Amygdala (tissue), 56 donors: ENCODE measurements at regions not wholly inside any gene's neighbourhood (a gene's known extent, or its start where the extent isn't known, plus 50 kb on each side); places are given as distances from the start of the nearest gene placed in this dataset.
"Not testable (repeated sequence)": the region's sequence is repeated elsewhere in the genome, so short reads cannot be mapped to it uniquely, and the experiment has no call there.

Experiments
- DNase-seq, 56 donors: peaks; one replicate each; lab custom pipeline; 2025; lab: John Stamatoyannopoulos, UW

- no peak for DNase-seq
Observed at GRCh38 chr9:102514541-102514940, 480.6 kb upstream of the CYLC2 start.

DNA sequence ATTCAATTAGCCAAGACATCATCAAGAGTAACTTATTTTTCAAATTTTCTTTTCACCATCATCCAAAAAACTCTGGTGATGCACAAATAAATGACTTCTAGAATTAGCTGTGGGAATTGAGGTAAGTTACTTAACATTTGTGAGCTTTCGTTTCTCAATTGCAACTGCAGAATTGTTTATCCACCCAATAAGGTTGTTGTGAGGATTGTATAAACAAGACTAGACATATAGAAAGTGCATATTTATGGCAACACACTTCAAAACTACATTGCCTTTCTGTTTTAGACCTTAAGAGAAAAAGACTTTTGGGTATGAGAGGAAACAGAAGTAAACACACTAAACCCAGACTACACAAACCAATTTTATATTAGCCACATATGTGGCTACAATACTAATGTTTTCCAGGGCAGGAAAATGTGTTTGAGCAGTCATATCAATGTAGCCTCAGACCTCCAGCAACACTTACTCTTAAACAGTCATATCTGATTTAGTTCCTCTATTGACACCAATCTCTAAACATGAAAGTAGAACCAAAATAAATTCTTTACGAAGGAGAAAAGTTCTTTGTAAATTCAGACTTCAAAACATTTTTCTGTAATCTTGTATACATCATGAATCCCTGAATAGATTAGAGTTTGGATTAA lies 488.0 kb upstream of the CYLC2 start:
- DNase-seq = no peak

- DNase-seq = no peak
Observed at GRCh38 chr9:102506406-102506805, 488.7 kb upstream of the CYLC2 start.

- no peak for DNase-seq
Observed at GRCh38 chr9:102499468-102499867, 495.7 kb upstream of the CYLC2 start.

- DNase-seq = no peak
Observed at GRCh38 chr9:102497709-102498108, 497.4 kb upstream of the CYLC2 start.

DNA sequence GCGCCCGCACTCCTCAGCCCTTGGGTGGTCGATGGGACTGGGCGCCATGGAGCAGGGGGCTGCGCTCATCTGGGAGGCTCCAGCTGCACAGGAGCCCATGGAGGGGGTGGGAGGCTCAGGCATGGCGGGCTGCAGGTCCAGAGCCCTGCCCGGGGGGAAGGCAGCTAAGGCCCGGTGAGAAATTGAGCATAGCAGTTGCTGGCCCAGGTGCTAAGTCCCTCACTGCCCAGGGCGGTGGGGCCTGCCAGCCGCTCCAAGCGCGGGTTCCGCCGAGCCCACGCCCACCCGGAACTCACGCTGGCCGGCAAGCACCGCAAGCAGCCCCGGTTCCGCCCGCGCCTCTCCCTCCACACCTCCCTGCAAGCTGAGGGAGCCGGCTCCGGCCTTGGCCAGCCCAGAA lies 508.2 kb upstream of the CYLC2 start:
- DNase-seq = not testable (repeated sequence)

GRCh38 chr9:102483651-102484050 lies 511.5 kb upstream of the CYLC2 start:
- DNase-seq = no peak

GRCh38 chr9:102482776-102483175 lies 512.4 kb upstream of the CYLC2 start:
- DNase-seq = no peak

DNA sequence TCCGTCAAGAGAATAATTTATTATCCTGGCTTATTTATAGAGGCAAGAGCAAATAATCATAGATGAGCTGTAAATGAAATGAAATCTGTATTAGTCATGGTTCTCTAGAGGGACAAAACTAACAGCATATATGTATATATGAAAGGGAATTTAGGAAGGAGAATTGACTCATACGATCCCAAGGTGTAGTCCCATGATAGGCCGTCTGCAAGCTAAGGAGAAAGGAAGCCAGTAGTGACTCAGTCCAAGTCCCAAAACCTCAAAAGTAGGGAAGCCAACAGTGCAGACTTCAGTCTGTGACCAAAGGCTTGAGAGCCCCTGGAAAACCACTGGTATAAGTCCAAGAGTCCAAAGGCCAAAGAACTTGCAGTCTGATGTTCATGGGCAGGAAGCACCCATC lies 515.9 kb upstream of the CYLC2 start:
- no peak for DNase-seq

GRCh38 chr9:102474357-102474756 lies 520.8 kb upstream of the CYLC2 start:
- DNase-seq = no peak

DNA sequence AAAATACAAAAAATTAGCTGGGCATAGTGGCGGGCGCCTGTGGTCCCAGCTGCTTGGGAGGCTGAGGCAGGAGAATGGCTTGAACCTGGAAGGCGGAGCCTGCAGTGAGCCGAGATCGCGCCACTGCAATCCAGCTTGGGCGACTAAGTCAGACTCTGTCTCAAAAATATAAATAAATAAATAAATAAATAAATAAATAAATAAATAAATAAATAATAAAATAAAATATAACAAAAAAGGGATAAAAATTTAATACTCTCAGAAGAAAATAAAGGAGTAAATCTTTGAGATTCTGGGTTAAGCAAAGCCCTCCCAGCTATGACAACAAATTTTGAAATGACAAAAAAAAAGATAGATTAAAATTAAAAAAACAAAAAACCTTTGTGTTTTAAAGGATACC lies 525.7 kb upstream of the CYLC2 start:
- DNase-seq = not testable (repeated sequence)

DNA sequence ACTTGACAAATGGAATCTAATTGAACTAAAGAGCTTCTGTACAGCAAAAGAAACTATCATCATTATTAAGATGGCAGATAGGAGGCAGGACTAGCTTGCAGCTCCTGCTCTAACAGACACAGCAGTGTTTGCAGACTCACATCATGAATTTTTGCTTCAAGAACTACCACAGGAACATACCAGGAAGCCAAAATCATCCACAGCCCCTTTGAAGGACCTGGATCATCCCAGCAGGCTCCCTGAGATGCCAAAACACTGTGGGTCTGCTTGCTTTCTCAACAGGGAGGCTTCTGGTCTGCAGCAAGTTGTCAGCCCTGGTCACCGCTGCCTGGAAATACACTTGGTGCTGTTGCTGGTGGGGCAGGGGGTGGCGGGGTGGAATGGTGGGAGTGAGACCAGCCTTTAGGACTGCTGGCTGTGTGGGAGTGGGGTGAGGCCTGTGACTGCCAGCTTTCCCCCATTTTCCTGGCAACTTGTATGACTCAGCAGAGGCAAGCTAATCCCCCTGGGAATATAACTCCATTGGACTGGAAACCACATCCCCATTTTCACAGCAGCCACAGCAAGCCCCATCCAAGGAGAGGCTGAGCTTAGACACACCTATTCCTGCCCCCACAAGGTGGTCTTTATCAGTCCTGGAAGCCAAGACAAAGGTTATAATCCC lies 533.8 kb upstream of the CYLC2 start:
- no peak for DNase-seq

GRCh38 chr9:102459828-102460227 lies 535.3 kb upstream of the CYLC2 start:
- no peak for DNase-seq

GRCh38 chr9:102456562-102456961 lies 538.6 kb upstream of the CYLC2 start:
- no peak for DNase-seq

GRCh38 chr9:102445906-102446305 lies 549.2 kb upstream of the CYLC2 start:
- DNase-seq = no peak

DNA sequence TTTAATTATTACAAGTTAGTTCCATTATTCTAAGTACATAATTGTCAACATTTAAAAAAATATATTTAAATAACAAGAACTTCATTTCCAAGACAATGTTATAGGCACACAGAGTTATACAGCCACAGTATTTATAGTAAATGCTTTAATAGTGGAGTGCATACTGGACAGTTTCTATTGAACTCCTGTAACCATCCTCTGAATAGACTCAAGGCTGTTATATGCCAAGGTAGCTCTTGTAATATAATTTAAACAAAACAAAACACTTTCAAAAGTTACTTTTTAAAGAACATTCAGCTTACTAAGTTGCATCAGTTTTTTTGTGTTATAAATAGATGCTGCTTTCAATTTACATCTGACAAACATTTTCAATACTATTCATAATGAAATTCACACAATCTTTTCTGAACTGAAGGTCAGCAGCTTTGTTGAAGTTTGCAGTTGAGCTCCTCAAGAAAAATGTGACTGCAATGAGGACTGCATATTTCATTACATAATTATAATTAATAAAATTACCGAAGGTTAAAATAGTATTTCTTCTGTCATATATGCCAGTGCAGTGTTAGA lies 549.9 kb upstream of the CYLC2 start:
- no peak for DNase-seq

DNA sequence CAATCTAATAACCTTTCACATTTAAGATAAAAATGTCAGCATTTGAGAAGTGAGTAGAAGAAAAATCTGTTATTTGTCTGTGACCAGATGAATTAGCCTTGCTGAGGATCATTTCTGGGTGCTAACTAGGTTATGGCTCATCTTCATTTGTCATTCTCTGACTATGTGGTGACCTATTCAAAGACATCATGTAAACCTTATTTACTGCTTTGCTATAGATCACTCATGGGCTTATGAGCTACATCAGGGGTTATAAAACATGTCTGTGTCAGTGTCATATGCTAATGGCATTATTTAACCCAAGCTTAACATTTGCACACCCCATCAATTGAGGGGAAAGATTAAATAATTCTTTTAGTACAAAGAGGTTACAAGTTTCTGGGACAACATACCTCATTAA lies 555.5 kb upstream of the CYLC2 start:
- no peak for DNase-seq

DNA sequence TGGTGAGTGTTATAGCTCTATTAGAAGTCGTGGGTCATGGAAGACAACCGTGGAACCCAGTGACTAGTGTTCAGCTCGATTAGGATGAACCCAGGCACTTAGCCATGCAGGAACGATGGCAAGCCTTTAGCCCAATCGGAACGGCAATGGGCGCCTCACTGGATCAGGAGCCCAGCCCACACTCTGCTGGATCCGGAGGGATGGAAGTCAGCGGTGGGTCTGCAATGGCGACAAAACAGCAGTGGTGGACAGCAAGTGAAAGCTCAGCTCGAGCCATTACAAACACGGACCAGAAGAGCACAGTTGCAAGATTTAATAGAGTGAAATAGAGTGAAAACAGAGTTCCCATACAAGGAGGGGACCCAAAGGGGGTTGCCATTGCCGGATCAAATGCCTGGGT lies 558.5 kb upstream of the CYLC2 start:
- DNase-seq = not testable (repeated sequence)

GRCh38 chr9:102435427-102435826 lies 559.7 kb upstream of the CYLC2 start:
- no peak for DNase-seq

- no peak for DNase-seq
Observed at GRCh38 chr9:102434545-102434944, 560.6 kb upstream of the CYLC2 start.

DNA sequence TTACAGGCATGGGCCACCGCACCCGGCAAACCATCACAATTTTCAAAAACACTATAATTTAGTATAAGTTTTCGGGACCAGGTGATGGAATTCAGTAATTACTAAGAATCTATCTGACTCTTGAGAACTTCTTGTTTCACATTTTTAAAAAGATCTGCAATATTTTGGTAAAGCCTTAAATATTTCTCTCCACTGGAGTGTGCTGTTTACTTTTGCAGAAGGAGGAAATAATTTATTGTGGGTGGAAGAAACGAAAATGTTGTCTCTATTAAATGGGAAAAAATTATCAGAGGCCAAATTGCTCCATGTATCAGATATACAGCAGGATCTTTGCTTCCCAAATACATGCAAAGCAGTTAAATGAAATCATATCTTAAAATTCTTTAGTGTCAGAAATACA lies 566.8 kb upstream of the CYLC2 start:
- no peak for DNase-seq

GRCh38 chr9:102416251-102416650 lies 578.9 kb upstream of the CYLC2 start:
- not testable (repeated sequence) for DNase-seq
